LHCN-M2 (cell line): ENCODE measurements at regions not wholly inside any gene's neighbourhood (a gene's known extent, or its start where the extent isn't known, plus 50 kb on each side); places are given as distances from the start of the nearest gene placed in this dataset.

Source experiments
- DNase-seq: peaks from one replicate; pipeline ENCODE4 v3.0.0-alpha.2; 2012; ENCODE audit warnings: low read depth

DNA sequence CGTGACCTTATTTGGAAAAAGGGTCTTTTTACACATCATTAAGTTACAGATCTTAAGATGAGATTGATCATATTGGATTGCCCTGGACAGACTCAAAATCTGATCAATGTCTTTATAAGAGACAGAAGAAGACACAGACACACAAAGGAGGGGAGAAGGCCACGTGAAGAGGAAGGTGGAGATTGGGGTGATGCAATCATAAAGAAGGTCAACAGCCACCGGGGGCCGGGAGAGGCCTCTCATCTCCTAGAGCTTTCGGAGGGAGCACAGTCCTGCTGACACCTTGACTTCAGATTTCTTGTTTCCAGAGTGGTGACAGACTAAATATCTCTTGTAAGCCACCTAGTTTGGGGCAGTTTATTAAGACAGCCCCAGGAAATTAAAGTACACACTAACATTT lies 204.6 kb upstream of the CSF3R start:
- DNase-seq = no peak

DNA sequence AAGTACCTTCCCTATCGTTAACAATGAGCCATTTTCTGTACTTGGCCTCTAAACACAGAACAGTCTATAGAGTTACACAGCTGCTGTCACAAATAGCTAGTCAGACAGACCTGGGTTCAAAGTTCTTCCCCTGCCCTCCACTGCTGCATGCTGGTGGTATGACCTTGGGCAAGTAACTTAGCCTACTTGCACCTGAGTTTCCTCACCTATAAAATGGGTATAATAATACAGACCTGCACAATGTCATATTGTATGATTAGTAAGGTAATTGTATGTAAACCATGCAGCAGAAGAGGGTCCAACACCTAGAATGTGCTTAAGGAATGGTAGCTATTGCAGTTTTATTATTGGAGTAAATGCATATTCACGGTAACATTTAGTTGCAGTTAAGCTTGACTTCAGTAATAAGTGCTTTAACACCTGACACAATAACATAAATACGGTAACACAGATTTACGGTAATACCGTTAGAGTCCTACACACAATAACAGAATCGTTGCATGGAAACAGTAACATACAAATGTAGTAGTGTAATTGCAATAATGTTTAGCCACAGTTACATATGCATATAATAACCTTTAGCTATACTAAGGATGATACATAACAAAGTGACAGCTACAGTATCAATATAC lies 193.3 kb upstream of the CSF3R start:
- no peak for DNase-seq

DNA sequence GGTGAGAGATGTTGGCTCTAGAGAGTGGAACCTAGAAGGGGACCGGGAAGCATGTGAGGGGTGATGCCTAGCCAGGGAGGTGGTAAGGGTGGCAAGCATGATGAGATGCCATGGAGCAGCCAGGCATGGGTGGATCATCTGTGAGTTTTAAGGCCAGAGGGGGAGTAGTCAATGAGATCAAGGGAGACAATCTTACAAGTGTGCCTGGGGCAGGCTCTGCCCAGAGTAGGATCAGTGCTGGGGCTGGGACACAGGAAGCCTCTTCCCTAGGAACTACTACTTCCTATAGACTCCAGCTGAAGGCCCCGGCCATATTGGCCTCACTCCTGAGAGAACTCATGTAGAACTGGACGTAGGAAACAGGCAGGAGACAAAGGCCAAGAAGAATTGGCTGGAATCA lies 192.4 kb upstream of the CSF3R start:
- DNase-seq = no peak

DNA sequence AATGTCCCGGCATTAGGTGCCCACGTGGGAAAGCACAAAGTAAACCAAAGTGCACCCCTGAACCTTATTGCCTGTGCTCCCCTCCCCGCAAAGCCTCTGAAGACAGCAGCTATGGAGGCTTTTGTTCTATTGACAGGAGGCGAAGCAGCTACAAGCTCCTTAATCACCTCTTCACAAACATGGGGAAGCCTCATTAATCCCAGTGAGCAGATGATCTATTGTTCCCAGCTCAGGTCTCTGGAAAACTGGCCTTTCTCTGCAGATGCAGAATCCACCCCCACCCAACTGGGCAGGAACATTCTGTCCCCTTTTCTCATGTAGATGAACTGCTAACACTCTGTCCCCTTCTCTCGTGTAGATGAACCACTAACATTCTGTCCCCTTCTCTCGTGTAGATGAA lies 190.5 kb upstream of the CSF3R start:
- no peak for DNase-seq

DNA sequence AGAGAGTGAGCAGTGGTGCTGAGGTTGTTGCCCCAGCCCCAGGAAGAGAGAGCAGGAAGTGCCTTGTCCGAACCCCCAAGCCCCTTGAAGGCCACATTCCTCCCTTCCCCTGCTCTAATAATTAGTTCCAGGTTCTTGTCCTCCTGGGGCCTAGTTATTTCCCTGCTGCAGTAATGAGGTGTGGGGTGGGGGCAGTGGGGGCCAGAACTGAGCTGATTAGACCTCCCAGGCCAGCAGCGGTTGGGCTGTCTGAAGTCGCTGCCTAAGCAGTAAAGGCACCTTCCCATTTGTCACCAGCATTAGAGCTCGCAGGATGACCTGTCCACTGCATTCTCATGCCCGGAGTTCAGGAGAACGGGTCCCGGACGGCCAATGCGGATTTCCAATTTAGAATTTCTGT lies 186.5 kb upstream of the CSF3R start:
- DNase-seq = no peak

DNA sequence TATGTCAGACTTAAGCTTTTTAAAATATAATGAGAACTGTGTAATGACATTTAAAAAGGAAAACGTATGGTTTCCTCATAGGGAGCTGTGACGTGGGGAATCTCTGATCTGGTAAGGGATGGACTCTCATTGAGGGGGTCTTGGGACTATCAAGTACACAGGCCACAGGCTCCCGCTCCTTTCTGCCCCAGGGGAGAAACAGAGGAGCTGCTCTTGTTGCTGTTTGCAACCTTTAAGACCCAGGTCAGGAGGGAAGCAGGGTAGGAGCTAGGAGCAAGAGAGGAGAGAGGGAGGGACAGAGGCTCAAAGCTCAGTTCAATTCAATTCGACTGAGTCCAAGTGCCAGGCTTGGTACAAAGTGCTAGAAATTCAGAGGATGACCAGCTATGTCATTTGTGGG lies 185.1 kb upstream of the CSF3R start:
- DNase-seq = no peak

DNA sequence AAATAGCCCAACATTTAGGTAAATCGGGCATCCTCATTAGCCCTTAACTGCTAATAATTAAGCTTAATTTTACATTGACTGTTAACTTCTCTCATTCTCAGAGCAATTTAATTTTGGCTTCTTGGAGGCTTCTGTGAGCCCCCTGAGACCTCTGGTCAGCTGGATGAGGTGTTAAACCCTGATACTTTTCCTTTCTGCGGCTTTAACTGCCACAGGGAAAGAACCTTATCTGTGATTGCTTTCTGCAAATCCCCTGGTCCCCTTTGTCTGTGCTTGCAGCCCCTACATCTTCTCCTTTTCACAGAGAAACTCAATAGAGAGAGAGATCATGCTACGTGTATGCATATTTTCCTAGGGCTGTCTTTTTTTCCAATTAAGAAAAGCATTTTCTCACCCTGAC lies 184.5 kb upstream of the CSF3R start:
- DNase-seq = no peak

DNA sequence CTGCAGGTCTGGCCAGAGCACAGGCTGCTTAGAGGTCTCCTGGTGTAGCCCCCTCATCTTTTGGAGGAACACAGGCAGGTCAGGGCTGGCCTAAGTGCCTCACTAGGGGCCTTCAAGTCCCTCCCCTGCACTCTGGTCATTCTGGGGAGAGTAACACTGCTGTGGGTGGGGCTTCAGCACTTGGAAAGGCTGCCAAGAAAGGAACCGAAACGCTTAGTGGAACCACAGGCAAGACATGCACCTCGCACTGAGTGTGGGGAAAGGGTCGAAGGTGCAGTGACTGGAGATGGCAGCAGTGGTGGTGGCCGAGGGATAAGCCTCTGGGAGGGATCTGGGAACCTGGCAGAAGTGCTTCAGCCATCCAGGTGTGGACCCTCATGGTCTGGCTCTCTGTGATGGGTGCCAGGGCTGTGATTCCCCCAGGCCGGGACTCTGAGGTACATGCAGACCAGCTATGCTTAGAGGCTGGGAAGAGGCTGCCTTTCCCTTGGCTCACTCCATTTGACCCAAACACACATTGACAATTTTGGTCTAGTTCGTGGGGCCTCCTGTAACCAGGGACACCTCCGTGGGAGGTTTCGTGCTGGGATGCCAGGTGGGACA lies 182.9 kb upstream of the CSF3R start:
- DNase-seq = no peak

DNA sequence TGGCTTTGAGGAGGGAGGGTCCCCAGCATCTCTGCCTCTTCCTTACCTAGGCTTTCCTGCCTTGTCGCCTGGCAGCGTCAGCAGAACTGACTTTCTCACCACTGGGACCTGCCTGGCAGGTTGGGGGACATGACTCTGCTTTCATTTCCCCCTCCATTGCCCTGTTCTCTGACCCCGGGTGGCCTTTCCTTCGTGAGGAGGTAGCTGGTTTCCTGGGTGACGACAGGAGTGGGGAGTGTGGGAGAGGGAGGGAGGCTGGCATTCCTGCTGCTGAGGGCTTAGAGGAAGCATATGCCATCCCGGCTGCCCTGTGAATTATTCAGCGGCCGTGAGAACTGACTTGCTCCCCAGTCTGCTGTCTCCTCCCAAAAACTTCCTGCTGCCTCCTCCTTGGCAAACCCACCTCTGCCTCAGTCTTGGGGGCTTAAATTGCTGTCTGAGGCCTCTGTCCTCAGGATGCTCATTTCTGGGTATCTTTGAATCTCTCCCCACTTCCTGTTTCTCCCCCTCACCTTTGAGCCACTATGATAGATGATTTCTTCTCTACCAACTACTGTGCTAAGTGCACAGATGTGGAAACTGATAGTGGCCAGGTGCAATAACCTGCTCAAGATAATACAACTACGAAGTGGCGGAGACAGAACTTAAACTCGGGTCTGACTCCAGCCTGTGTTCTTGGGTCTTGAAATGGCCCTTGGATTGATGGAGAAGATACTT lies 182.0 kb upstream of the CSF3R start:
- no peak for DNase-seq

DNA sequence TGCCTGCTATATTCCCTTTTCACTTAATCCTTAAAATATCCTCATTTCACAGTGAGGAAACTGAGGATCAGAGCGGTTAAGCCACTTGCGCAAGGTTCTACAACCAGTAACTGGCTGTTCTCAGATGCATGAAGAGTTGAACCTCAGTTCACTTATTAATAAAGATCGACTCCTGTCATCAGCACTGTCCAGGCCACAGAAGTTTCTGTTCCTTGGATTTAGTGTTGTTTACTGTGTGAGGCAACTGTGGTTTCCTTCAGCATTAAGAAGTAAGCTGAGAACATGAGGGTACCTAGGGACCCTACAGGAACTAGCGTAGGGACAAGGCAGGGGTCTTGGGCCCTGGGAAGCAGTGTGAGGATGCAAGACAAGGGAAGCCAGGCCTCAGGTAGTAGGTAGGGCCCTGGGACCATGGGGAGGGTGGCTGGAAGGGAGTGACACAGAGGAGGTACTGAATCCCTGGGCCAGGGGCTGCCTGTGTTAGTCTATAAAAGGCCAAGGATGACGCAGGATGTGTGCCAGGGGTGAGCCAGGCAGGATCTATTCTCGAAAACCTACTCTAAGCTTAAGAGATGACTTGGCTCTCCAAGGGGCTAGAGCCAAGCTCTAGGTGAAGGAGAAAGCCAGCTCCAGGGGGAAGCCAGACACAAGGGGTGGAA lies 181.2 kb upstream of the CSF3R start:
- DNase-seq = no peak

DNA sequence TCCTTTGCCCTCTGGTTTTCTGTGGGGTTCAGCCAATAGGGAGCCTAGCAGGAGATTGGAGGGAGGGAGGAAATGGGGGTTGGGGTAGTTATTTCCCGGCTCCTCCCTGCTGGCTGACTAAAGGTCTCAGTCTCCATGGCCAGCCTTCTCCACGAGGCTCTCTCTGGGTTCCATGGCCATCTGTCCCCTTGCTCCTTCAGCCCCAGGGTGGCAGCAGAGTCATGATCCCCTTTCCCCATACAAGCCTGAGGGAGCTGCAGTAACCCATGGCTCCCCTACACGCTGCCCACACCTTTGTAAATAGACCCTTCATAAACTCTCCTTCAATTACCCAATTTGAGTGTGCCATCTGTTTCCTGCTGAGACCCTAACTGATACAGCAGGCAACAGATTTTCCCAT lies 176.1 kb upstream of the CSF3R start:
- no peak for DNase-seq

DNA sequence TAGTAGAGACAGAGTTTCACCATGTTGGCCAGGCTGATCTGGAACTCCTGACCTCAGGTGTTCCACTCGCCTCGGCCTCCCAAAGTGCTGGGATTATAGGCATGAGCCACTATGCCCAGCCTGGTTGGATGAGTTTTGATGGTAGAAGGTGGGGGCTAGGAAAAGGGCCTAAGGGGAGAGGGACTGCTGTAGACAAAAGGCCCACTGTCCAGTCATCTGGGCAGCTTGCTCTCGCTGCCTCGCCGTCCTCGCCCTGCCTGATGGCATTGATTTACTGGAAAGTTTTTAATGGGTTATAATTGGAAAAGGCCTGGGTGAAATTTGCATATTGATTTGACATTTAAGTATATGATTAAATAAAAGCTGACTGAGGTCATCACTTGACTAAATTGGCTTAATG lies 175.1 kb upstream of the CSF3R start:
- DNase-seq = no peak

DNA sequence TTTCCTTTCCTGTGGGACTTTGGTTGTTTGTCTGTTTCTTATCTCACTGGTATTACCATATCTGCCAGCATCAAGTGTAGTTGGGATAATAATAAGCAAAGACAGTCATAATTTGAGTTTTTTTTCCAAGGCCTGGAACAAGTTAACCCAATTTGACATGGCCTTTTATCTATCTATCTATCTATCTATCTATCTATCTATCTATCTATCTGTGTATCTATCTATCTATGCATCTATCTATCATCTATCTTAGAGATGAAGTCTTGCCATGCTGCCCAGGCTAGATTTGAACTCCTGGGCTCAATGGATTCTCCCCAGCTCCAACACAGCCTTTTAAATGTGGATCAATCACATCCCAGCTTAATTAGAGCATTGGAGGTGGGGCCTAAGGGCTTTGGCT lies 174.1 kb upstream of the CSF3R start:
- no peak for DNase-seq

DNA sequence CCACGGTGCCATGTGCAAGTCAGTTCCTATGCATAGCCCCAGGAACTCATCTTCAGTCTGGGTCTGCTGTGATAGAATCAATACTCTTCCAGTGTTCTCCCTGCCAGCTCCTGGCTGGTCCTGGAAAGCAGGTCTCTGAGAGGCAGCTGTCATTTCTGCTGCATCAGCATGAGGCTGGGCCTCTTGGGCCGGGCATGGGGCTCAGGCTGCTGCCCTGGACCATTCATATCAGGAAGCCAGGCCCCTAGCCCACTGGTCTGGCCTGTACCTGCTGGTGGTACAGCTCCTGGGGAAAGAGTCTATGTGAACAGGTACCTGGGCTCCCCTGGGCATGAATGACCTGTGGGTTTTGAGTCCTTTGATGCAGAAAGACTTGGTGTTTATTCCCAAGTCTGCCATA lies 173.6 kb upstream of the CSF3R start:
- no peak for DNase-seq

DNA sequence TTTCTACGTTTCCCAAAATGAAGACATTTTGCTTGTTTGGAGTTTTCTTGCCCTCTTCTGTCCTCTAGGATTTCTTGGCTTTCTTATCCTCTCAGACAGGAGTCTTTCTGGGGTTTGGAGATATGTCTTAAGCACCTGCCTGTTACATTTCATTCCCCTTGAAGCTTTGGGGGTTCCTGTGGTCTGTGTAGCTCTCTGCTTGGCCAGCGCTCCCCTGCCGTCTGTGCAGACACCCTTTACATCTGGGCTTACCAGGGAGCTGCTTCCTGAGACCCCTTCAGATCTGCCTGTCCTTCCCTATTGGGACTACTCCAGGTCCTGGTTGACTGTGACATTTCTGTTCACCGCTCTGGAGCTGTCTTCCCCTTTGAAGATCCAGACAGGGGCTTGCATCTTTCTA lies 171.9 kb upstream of the CSF3R start:
- DNase-seq = no peak

DNA sequence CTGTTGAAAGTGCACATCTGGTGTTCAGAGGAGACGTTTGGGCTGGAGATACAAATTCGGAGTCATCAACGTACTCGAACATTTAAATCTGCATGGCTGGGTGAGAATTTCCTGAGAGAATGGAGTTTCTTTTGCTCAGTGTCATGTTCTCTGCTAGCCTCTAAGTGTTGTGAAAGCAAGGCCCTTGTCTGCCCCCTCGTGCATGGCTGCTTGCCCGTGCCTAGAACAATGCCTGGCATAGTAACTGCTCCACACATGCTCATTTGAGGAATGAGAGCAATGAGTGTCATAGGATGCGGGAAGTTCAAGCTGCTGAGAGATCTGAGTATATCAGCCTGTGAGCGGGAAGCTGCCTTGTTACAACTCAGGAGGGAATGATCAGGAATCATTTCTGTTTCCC lies 171.1 kb upstream of the CSF3R start:
- peak; percentile 8 for DNase-seq

DNA sequence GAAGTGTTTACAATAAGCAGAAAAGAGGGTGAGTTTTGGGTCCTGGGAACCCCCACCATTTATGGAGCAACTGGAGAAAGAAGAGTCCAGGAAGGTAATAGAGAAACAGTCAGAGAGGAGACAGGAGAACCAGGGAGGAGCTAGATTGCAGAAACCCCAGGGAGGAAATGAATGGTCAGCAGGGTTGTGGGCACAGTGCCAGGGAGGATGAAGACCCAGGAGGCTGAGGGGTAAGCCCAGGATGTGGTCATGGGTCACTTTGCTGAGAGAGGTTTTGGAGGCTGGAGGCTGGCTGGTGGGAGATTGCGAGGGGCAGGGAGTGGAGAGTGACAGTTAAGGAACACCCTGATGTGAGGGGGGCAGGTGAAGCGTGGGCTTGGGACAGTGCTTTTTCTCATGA lies 169.9 kb upstream of the CSF3R start:
- no peak for DNase-seq

DNA sequence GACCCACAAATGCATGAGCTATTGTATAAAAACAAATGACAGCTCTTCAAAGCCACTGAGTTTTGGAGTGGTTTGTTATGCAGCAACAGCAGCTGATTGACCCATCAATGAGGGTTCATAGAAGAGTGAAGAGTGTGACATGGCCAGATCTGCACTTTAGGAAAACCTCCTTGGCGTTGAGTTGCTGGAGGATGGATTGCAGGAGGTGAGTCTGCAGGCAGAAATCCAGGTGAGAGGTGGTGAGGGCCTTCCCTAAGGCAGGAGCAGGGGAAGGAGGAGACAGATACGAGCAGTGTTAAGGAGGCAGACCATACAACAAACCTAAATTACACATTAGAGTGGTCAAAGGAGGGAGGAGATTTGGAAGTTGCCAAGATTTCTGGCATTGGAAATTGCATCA lies 169.3 kb upstream of the CSF3R start:
- DNase-seq = no peak

DNA sequence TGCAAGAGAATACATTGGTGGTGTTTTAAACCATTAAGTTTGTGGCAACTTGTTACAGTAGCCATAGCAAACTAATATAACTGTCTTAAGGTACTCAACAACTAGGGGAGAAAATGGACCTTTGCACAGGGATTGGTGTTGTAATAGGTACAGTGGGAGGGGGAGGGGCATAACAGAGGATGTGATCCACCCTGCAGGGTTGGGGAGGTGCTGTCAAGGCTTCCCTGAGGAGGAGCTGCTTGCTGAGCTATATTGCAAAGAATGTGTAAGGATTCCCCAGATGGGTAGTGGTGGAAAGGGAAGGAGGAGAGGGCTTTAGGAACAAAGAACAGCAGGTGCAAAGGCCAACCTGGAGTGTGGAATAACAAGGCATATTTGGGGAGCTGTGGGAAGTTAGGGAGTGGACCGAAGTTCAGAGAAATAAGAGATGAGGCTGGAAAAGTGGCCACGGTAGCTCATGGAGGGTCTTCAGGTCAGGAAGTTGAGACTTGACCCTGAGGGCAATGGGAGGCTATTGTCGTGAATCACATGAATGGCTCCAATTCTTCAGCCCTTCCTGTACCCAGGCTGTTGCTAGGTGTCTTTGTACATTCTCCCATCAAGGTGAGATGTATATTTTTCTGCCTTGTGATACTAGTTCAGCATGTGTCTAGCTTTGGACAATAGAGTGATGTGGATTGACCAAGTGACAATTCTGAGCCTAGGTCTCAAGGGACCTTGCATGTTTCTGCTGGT lies 168.6 kb upstream of the CSF3R start:
- DNase-seq = no peak

DNA sequence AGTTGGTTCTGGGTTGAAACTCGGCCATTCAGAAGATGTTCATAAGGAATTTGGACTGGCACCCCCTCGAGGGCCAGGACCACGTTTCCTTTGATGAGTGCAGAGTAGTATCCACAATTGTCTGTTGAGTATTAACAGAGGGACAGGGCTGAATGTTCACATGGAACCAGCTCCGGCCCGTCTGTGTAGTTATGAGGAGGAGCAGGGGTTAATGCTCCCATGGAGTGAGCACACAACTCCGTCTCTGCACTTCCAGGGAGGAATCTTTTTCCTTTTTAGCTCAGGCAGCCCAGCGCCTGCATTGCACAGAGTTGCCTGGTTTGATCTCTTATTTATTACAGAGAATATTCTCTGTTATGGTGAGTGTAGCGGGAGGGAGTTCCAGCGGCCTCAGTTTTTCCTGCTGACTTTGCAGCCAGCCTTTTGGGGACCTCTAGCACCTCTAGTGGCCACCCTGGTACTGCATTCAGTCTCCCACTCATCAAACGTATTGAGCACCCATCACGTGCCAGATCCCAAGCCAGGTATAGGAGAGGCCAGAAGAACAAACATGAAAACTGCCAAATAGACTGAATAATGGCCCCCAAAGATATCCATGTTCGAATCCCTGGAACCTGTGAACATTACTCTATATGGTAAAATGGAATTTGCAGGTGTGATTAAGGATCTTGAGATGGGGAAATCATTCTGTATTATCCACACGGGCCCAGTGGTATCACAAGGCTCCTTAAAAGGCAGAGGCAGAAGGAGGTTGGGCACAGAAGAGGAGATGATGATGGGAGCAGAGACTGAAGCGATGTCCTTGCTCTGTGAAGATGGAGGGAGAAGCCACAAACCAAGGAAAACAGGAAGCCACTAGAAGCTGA lies 167.7 kb upstream of the CSF3R start:
- peak; percentile 20 for DNase-seq

DNA sequence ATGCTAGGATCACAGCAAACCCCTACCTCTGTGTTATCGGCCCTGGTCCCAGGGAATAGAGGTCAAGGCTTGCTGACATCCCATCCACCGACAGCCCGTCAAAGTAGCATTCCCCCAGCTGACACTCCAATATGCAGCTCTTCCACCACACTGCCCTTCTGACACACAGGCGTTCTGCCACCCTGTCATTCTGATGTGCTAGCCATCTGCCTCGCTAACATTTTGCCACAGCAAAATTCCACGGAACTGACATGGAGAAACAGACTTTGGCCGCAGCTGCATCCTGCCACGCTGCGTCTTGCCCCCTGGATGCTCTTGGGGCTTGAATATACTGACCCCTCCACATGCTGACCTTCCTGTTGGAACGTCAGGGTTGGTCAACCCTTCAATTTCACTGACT lies 163.2 kb upstream of the CSF3R start:
- no peak for DNase-seq
